Liver (tissue), 3 donors: ENCODE measurements at regions not wholly inside any gene's neighbourhood (a gene's known extent, or its start where the extent isn't known, plus 50 kb on each side); places are given as distances from the start of the nearest gene placed in this dataset.
"Not testable (repeated sequence)": the region's sequence is repeated elsewhere in the genome, so short reads cannot be mapped to it uniquely, and the experiment has no call there.

Experiments
- CTCF ChIP-seq: fragments of 150-350 bp; IDR thresholded peaks from 2 replicates; pipeline ENCODE4 v1.5.1; 2017; ENCODE audit warnings: improper control_type of control experiment, low read depth, low read length; ENCODE audit not compliant: missing input control
- EGR1 ChIP-seq, 2 donors: IDR thresholded peaks; 2 replicates each; pipeline ENCODE4 v1.6.1; 2016 to 2018; ENCODE audit warnings: antibody characterized with exemption in 2 of 2, low read depth in 2 of 2
- RAD21 ChIP-seq, 2 donors: IDR thresholded peaks; 2 replicates each; pipeline ENCODE4 v1.6.1; 2016; ENCODE audit warnings: antibody characterized with exemption in 2 of 2, mild to moderate bottlenecking in 2 of 2
- TAF1 ChIP-seq: conservative IDR thresholded peaks from 2 replicates; pipeline ENCODE4 v1.6.1; 2016; ENCODE audit warnings: antibody characterized with exemption, mild to moderate bottlenecking
- TF ChIP-seq, protein P1 (sequence below): IDR thresholded peaks from 2 replicates; pipeline ENCODE4 v1.6.1; 2016; ENCODE audit warnings: antibody characterized with exemption, mild to moderate bottlenecking
- donor health status: healthy.
- donor health status: healthy.

- TF ChIP-seq TAF1; RAD21 (IDR thresholded peaks at IDR 0.05); CTCF; EGR1 (IDR thresholded peaks at IDR 0.05; ENCODE audit: low read depth in 2 of 2): not testable (repeated sequence)
- TF ChIP-seq, protein P1, sequence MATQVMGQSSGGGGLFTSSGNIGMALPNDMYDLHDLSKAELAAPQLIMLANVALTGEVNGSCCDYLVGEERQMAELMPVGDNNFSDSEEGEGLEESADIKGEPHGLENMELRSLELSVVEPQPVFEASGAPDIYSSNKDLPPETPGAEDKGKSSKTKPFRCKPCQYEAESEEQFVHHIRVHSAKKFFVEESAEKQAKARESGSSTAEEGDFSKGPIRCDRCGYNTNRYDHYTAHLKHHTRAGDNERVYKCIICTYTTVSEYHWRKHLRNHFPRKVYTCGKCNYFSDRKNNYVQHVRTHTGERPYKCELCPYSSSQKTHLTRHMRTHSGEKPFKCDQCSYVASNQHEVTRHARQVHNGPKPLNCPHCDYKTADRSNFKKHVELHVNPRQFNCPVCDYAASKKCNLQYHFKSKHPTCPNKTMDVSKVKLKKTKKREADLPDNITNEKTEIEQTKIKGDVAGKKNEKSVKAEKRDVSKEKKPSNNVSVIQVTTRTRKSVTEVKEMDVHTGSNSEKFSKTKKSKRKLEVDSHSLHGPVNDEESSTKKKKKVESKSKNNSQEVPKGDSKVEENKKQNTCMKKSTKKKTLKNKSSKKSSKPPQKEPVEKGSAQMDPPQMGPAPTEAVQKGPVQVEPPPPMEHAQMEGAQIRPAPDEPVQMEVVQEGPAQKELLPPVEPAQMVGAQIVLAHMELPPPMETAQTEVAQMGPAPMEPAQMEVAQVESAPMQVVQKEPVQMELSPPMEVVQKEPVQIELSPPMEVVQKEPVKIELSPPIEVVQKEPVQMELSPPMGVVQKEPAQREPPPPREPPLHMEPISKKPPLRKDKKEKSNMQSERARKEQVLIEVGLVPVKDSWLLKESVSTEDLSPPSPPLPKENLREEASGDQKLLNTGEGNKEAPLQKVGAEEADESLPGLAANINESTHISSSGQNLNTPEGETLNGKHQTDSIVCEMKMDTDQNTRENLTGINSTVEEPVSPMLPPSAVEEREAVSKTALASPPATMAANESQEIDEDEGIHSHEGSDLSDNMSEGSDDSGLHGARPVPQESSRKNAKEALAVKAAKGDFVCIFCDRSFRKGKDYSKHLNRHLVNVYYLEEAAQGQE = not testable (repeated sequence)
These were observed 53.5 kb upstream of the SPANXN4 start for GRCh38 chrX:142972147-142972809.
